A549 (cell line): ENCODE measurements at regions not wholly inside any gene's neighbourhood (a gene's known extent, or its start where the extent isn't known, plus 50 kb on each side); places are given as distances from the start of the nearest gene placed in this dataset.
"Not testable (repeated sequence)": the region's sequence is repeated elsewhere in the genome, so short reads cannot be mapped to it uniquely, and the experiment has no call there.

ENCODE experiments used
- ATAC-seq, 2 experiments: fragments of 200-7000 bp in 1 of 2; fragments of >200 bp in 1 of 2; cut with Nextera tagmentation in 1 of 2; cut with Tn5 transposase in 1 of 2; 3 replicates each; pipeline versions ENCODE4 v1.8.0 to v1.9.1; 2018 to 2020; ENCODE audit warnings: mild to moderate bottlenecking in 1 of 2, moderate library complexity in 1 of 2
- CTCF ChIA-PET: fragments of 300-600 bp; sonication (Branson Sonifier 250); formaldehyde crosslinking; extraction: SDS; loops from one replicate; lab custom pipeline; 2021; ENCODE audit warnings: antibody characterized with exemption, inconsistent platforms; lab: Yijun Ruan, JAX
- POLR2A ChIA-PET: fragments of 350-600 bp; formaldehyde crosslinking; extraction: SDS; loops from one replicate; lab custom pipeline; 2021; ENCODE audit warnings: antibody characterized with exemption, inconsistent platforms; lab: Yijun Ruan, JAX
- DNase-seq, 2 experiments: peaks; one replicate each; pipeline versions ENCODE4 v3.0.0 to v3.0.0-alpha.2; 2011 to 2016; ENCODE audit warnings: low read depth in 1 of 2, low spot score in 1 of 2
- FAIRE-seq: peaks from 2 replicates; lab custom pipeline; 2011; peaks lifted over from hg19 to GRCh38; lab: Jason Lieb, UNC
- H3K27ac ChIP-seq, 2 experiments: fragments of >200 bp; sonication (Bioruptor Twin); formaldehyde crosslinking; 3 replicates each; pipeline ENCODE4 v1.5.1; 2016 to 2017
- H3K4me1 ChIP-seq: fragments of >200 bp; sonication (Bioruptor Twin); formaldehyde crosslinking; 3 replicates; pipeline ENCODE4 v1.6.1; 2016
- H3K4me2 ChIP-seq: fragments of >200 bp; sonication (Bioruptor Twin); formaldehyde crosslinking; 3 replicates; pipeline ENCODE4 v1.6.1; 2016
- H3K4me3 ChIP-seq: fragments of >200 bp; sonication (Bioruptor Twin); formaldehyde crosslinking; 3 replicates; pipeline ENCODE4 v1.5.1; 2016
- H3K9me3 ChIP-seq: fragments of >200 bp; sonication (Bioruptor Twin); formaldehyde crosslinking; 3 replicates; pipeline ENCODE4 v1.6.1; 2016
- BHLHE40 ChIP-seq: IDR thresholded peaks from 2 replicates; pipeline ENCODE4 v1.6.1; 2012; ENCODE audit warnings: low read depth, low read length, inconsistent platforms
- CBX2 ChIP-seq: fragments of 200-600 bp; sonication (generic); IDR thresholded peaks from 2 replicates; pipeline ENCODE4 v1.6.1; 2016; ENCODE audit warnings: low read depth, mild to moderate bottlenecking, borderline replicate concordance
- CBX8 ChIP-seq: fragments of 200-600 bp; sonication (generic); IDR thresholded peaks from 2 replicates; pipeline ENCODE4 v1.6.1; 2016
- EHMT2 ChIP-seq: fragments of 200-600 bp; sonication (generic); IDR thresholded peaks from 2 replicates; pipeline ENCODE4 v1.6.1; 2016; ENCODE audit warnings: antibody characterized with exemption, low read depth, mild to moderate bottlenecking, moderate library complexity
- FOSL2 ChIP-seq, 2 experiments: fragments of 450-650 bp in 1 of 2; fragments of >200 bp in 1 of 2; sonication (Bioruptor Twin) in 1 of 2; formaldehyde crosslinking; IDR thresholded peaks; 2 replicates each; pipeline versions ENCODE4 v1.5.0 to v1.6.1; 2016 to 2020; ENCODE audit warnings: mild to moderate bottlenecking in 1 of 2, moderate library complexity in 1 of 2
- FOXS1 ChIP-seq: fragments of 250-450 bp; sonication (Bioruptor Pico); IDR thresholded peaks from 2 replicates; pipeline ENCODE4 v1.5.0; 2020; ENCODE audit warnings: mild to moderate bottlenecking, moderate library complexity
- HDAC2 ChIP-seq: fragments of 200-600 bp; sonication (generic); IDR thresholded peaks from 2 replicates; pipeline ENCODE4 v1.6.1; 2016
- HOXA7 ChIP-seq: fragments of 250-450 bp; sonication (Bioruptor Pico); IDR thresholded peaks from 2 replicates; pipeline ENCODE4 v1.5.0; 2020; ENCODE audit warnings: mild to moderate bottlenecking, moderate library complexity
- HOXB5 ChIP-seq: fragments of 250-450 bp; sonication (Bioruptor Pico); IDR thresholded peaks from 2 replicates; pipeline ENCODE4 v1.5.0; 2020; ENCODE audit warnings: mild to moderate bottlenecking, moderate library complexity
- JUNB ChIP-seq: fragments of >200 bp; sonication (Bioruptor Twin); formaldehyde crosslinking; IDR thresholded peaks from 2 replicates; pipeline ENCODE4 v1.6.1; 2016
- MAFK ChIP-seq: fragments of 450-650 bp; IDR thresholded peaks from 2 replicates; pipeline ENCODE4 v1.6.1; 2014; ENCODE audit not compliant: partially characterized antibody
- MAZ ChIP-seq: fragments of 150-350 bp; IDR thresholded peaks from 2 replicates; pipeline ENCODE4 v1.6.1; 2014; ENCODE audit warnings: antibody characterized with exemption, low read depth, low read length, borderline replicate concordance
- NFE2L2 ChIP-seq: fragments of 150-350 bp; conservative IDR thresholded peaks from 2 replicates; pipeline ENCODE4 v1.6.1; 2014; ENCODE audit warnings: low read length
- NPAS2 ChIP-seq: fragments of 250-450 bp; sonication (Bioruptor Pico); IDR thresholded peaks from 2 replicates; pipeline ENCODE4 v1.8.0; 2022; ENCODE audit warnings: mild to moderate bottlenecking, moderate library complexity, borderline replicate concordance
- PHF8 ChIP-seq: fragments of 200-600 bp; sonication (generic); IDR thresholded peaks from 2 replicates; pipeline ENCODE4 v1.6.1; 2016; ENCODE audit warnings: low read depth, mild to moderate bottlenecking, antibody characterized with exemption, moderate library complexity, borderline replicate concordance
- POLR2A ChIP-seq: IDR thresholded peaks from 2 replicates; pipeline ENCODE4 v1.6.1; 2012; ENCODE audit warnings: mild to moderate bottlenecking, low read length
- RAD21 ChIP-seq, 2 experiments: fragments of >200 bp in 1 of 2; sonication (Bioruptor Twin) in 1 of 2; formaldehyde crosslinking in 1 of 2; IDR thresholded peaks in 1 of 2; conservative IDR thresholded peaks in 1 of 2; 2 replicates in 1 of 2; 3 replicates in 1 of 2; pipeline ENCODE4 v1.6.1; 2012 to 2018; ENCODE audit warnings: inconsistent platforms in 1 of 2
- RARB ChIP-seq: fragments of 250-450 bp; sonication (Bioruptor Pico); IDR thresholded peaks from 2 replicates; pipeline ENCODE4 v1.8.0; 2021; ENCODE audit warnings: mild to moderate bottlenecking, moderate library complexity
- RFX5 ChIP-seq: fragments of 450-650 bp; IDR thresholded peaks from 2 replicates; pipeline ENCODE4 v1.7.1; 2014; ENCODE audit warnings: antibody characterized with exemption, mild to moderate bottlenecking, moderate library complexity
- RNF2 ChIP-seq: fragments of 200-600 bp; sonication (generic); IDR thresholded peaks from 2 replicates; pipeline ENCODE4 v1.6.1; 2016; ENCODE audit warnings: low read depth, mild to moderate bottlenecking, antibody characterized with exemption, moderate library complexity, borderline replicate concordance
- TFCP2L1 ChIP-seq: fragments of 250-450 bp; sonication (Bioruptor Pico); IDR thresholded peaks from 2 replicates; pipeline ENCODE4 v1.5.0; 2021; ENCODE audit warnings: mild to moderate bottlenecking
- TP53 ChIP-seq: fragments of 250-450 bp; sonication (Bioruptor Pico); IDR thresholded peaks from 2 replicates; pipeline ENCODE4 v1.5.0; 2021; ENCODE audit warnings: mild to moderate bottlenecking, moderate library complexity
- WGBS: methylation state at CpG from one replicate; pipeline ENCODE4 v1.1.6; 2017; ENCODE audit errors: missing lambda C conversion rate; 5-methylcytosine and 5-hydroxymethylcytosine counted together
- TF ChIP-seq, protein P1 (sequence below): fragments of 200-600 bp; sonication (generic); IDR thresholded peaks from 2 replicates; pipeline ENCODE4 v1.6.1; 2016; ENCODE audit warnings: antibody characterized with exemption, mild to moderate bottlenecking, moderate library complexity
- TF ChIP-seq, protein P2 (sequence below): fragments of >200 bp; sonication (Bioruptor Twin); formaldehyde crosslinking; IDR thresholded peaks from 3 replicates; pipeline ENCODE4 v1.5.1; 2016
- TF ChIP-seq, protein P3 (sequence below): IDR thresholded peaks from 2 replicates; pipeline ENCODE4 v1.6.1; 2012

DNA sequence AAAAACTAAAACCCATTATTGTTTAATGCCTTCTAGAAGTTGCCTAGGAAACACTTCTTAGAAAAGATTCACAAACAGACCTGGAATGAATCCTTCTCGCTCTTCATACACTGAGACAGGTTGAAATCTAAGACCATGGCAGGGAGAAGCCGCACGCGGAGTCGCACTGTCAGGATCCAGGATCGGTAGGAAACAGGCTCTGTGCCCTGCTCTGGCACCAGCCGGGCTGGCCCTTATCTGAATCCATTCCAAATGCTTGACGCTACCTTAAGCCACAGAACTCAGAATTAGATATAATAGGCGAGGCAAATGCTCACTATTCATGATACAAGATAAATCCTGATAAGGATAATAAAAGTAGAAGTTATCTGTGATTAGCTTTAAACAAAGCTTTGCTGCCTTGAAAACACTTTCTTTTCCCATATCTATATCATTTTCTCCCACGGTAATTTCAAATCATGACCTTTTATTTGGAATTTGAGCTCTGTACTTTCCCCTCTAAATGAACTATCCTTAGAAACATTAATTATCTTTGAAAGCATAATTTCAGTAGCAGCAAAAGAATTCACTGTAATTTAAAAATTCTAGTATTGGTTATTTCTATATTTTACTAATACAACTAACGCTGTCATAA, 385.6 kb downstream of the IRS2 start:
- DNase-seq (no peak), FAIRE-seq (no peak), ATAC-seq (no peak)
- Histone ChIP-seq H3K4me1 (no peaks in the 10 kb centered on the region), H3K27ac (no peak overlapping the region), H3K4me3 (no peak overlapping the region), H3K4me2 (no peak overlapping the region), H3K9me3 (no peaks in the 10 kb centered on the region)
- POLR2A ChIA-PET, result no interaction called here
- WGBS, result 90% methylated on average over 11 of the region's 11 CpGs
- CTCF ChIA-PET, result no interaction called here
- TF ChIP-seq RARB (CRISPR knock-in tag) (no peak), MAZ (no peak), MAFK (no peak), RFX5 (no peak), PHF8 (no peak), TP53 (no peak)
- TF ChIP-seq, protein P1, sequence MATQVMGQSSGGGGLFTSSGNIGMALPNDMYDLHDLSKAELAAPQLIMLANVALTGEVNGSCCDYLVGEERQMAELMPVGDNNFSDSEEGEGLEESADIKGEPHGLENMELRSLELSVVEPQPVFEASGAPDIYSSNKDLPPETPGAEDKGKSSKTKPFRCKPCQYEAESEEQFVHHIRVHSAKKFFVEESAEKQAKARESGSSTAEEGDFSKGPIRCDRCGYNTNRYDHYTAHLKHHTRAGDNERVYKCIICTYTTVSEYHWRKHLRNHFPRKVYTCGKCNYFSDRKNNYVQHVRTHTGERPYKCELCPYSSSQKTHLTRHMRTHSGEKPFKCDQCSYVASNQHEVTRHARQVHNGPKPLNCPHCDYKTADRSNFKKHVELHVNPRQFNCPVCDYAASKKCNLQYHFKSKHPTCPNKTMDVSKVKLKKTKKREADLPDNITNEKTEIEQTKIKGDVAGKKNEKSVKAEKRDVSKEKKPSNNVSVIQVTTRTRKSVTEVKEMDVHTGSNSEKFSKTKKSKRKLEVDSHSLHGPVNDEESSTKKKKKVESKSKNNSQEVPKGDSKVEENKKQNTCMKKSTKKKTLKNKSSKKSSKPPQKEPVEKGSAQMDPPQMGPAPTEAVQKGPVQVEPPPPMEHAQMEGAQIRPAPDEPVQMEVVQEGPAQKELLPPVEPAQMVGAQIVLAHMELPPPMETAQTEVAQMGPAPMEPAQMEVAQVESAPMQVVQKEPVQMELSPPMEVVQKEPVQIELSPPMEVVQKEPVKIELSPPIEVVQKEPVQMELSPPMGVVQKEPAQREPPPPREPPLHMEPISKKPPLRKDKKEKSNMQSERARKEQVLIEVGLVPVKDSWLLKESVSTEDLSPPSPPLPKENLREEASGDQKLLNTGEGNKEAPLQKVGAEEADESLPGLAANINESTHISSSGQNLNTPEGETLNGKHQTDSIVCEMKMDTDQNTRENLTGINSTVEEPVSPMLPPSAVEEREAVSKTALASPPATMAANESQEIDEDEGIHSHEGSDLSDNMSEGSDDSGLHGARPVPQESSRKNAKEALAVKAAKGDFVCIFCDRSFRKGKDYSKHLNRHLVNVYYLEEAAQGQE, result no peak
- TF ChIP-seq, protein P2, sequence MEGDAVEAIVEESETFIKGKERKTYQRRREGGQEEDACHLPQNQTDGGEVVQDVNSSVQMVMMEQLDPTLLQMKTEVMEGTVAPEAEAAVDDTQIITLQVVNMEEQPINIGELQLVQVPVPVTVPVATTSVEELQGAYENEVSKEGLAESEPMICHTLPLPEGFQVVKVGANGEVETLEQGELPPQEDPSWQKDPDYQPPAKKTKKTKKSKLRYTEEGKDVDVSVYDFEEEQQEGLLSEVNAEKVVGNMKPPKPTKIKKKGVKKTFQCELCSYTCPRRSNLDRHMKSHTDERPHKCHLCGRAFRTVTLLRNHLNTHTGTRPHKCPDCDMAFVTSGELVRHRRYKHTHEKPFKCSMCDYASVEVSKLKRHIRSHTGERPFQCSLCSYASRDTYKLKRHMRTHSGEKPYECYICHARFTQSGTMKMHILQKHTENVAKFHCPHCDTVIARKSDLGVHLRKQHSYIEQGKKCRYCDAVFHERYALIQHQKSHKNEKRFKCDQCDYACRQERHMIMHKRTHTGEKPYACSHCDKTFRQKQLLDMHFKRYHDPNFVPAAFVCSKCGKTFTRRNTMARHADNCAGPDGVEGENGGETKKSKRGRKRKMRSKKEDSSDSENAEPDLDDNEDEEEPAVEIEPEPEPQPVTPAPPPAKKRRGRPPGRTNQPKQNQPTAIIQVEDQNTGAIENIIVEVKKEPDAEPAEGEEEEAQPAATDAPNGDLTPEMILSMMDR, result no peak

DNA sequence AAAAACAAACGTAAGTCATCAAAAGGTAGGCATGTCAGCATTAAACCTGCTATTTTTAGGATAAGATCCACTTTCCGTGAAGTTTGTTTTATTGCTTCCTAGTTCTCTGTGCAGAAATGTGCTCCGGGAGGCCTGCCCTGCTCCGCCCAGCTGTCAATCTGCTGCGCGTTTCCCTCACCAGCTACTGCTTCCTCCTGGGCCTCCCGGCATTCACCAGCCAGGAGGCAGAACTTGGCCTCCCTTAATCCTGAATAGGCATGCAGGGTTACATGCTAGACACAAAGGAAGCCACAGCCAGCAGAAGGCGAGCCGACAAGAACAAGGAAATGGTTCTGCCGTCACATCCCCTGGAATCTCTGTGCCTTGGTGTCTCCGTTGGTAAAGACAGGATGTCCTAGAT, 386.2 kb downstream of the IRS2 start:
- WGBS, result 91% methylated on average over 11 of the region's 11 CpGs
- no peak overlapping the region for H3K4me3 ChIP-seq
- FAIRE-seq, result no peak
- H3K4me2 ChIP-seq, result no peak overlapping the region
- no peak for DNase-seq
- TF ChIP-seq MAFK, result no peak
- no peak for TF ChIP-seq RFX5
- TF ChIP-seq TFCP2L1 (CRISPR knock-in tag), result no peak
- no peak for TF ChIP-seq JUNB
- TF ChIP-seq RAD21 (conservative IDR thresholded peaks at IDR 0.05 in 1 of 2, IDR thresholded peaks at IDR 0.05 in 1 of 2), result no peak
- no peak for TF ChIP-seq MAZ
- TF ChIP-seq RNF2, result no peak
- TF ChIP-seq HDAC2, result no peak
- H3K27ac ChIP-seq, result no peak overlapping the region
- no peaks in the 10 kb centered on the region for H3K4me1 ChIP-seq
- POLR2A ChIA-PET, result no interaction called here
- CTCF ChIA-PET, result no interaction called here
- H3K9me3 ChIP-seq, result no peaks in the 10 kb centered on the region
- no peak for ATAC-seq

DNA sequence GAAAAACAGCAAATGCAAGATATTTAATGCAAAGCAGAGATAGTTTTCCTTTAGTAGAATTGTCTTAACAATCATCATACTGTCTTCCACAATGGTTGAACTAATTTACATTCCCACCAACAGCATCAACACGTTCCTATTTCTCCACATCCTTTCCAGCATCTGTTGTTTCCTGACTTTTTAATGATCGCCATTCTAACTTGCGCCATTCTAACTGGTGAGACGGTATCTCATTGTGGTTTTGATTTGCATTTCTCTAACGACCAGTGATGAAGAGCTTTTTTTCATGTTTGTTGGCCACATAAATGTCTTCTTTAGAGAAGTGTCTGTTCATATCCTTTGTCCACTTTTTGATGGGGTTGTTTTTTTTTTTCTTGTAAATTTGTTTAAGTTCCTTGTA, 388.3 kb downstream of the IRS2 start:
- H3K27ac ChIP-seq, FAIRE-seq, H3K4me2 ChIP-seq, H3K4me3 ChIP-seq, CTCF ChIA-PET, POLR2A ChIA-PET, DNase-seq, ATAC-seq, H3K4me1 ChIP-seq, H3K9me3 ChIP-seq: not testable (repeated sequence)
- WGBS, result 72% methylated on average over 5 of the region's 5 CpGs

DNA sequence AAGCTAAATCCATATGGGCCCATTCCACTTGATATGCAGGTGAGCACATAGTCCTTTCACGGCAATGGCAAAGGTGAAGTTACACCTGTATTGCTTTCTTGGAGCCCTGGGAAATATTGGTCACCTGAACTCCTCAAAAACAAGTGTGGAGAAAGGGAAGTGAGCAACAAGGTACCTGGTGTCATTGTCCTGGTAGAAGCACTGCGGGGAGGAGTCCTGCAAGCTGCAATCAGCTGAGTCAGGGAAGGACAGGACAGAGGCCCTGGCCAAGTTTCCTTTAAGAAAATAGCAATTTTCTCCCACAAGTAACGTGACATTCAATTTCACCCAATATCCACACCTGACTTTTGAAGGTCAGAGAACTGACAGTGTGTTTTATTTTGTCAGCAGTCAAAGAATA, 389.1 kb downstream of the IRS2 start:
- ChIA-PET CTCF (no interaction called here), POLR2A (no interaction called here)
- 83% methylated on average over 3 of the region's 3 CpGs for WGBS
- DNase-seq (no peak), ATAC-seq (no peak), FAIRE-seq (no peak)
- Histone ChIP-seq H3K9me3 (no peaks in the 10 kb centered on the region), H3K4me2 (no peak overlapping the region), H3K4me1 (no peaks in the 10 kb centered on the region), H3K27ac (no peak overlapping the region; a peak in 1 of 6 replicates), H3K4me3 (no peak overlapping the region)
- TF ChIP-seq FOSL2 (IDR thresholded peaks at IDR 0.05), result no peak
- TF ChIP-seq FOSL2 (CRISPR knock-in tag; IDR thresholded peaks at IDR 0.05), result no peak
- TF ChIP-seq EHMT2, result no peak
- TF ChIP-seq HOXB5 (CRISPR knock-in tag), result no peak
- no peak for TF ChIP-seq HOXA7 (CRISPR knock-in tag)
- TF ChIP-seq CBX8, result no peak
- TF ChIP-seq BHLHE40, result no peak
- no peak for TF ChIP-seq FOXS1
- no peak for TF ChIP-seq CBX2
- TF ChIP-seq NFE2L2, result no peak
- no peak for TF ChIP-seq RFX5
- no peak for TF ChIP-seq NPAS2 (CRISPR knock-in tag)
- TF ChIP-seq, protein P3, sequence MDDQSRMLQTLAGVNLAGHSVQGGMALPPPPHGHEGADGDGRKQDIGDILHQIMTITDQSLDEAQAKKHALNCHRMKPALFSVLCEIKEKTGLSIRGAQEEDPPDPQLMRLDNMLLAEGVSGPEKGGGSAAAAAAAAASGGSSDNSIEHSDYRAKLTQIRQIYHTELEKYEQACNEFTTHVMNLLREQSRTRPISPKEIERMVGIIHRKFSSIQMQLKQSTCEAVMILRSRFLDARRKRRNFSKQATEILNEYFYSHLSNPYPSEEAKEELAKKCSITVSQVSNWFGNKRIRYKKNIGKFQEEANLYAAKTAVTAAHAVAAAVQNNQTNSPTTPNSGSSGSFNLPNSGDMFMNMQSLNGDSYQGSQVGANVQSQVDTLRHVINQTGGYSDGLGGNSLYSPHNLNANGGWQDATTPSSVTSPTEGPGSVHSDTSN, result no peak
- TF ChIP-seq RAD21 (conservative IDR thresholded peaks at IDR 0.05 in 1 of 2, IDR thresholded peaks at IDR 0.05 in 1 of 2), result no peak
- no peak for TF ChIP-seq MAFK
- TF ChIP-seq POLR2A, result no peak
- TF ChIP-seq MAZ, result no peak
